Neural cell (in vitro differentiated cells): ENCODE measurements at regions not wholly inside any gene's neighbourhood (a gene's known extent, or its start where the extent isn't known, plus 50 kb on each side); places are given as distances from the start of the nearest gene placed in this dataset.

Experiments used
- H2AFZ ChIP-seq: fragments of 200-600, 300-800 bp; sonication (generic), shearing (Covaris generic); 2 replicates; pipeline ENCODE4 v1.6.0; 2014; ENCODE audit warnings: low read depth, mild to moderate bottlenecking, antibody characterized with exemption, low read length, moderate library complexity
- H3F3A ChIP-seq: fragments of 200-600 bp; shearing (Covaris generic); 2 replicates; pipeline ENCODE4 v1.6.1; 2016; ENCODE audit warnings: mild to moderate bottlenecking, moderate library complexity, mixed read lengths, antibody characterized with exemption, low read length; ENCODE audit not compliant: insufficient read depth, poor library complexity, severe bottlenecking
- H3K27ac ChIP-seq: fragments of 200-600, 300-800 bp; sonication (generic), shearing (Covaris generic); 2 replicates; pipeline ENCODE4 v1.5.1; 2014; ENCODE audit warnings: mild to moderate bottlenecking, low read length, moderate library complexity
- H3K27me3 ChIP-seq: fragments of 300-800, 200-600 bp; sonication (generic), shearing (Covaris generic); 2 replicates; pipeline ENCODE4 v1.6.0; 2014; ENCODE audit warnings: mild to moderate bottlenecking, low read depth, low read length, moderate library complexity; ENCODE audit not compliant: insufficient read depth
- H3K36me3 ChIP-seq: fragments of 300-800, 200-600 bp; sonication (generic), shearing (Covaris generic); 2 replicates; pipeline ENCODE4 v1.5.1; 2014; ENCODE audit warnings: mild to moderate bottlenecking, antibody characterized with exemption, low read length, moderate library complexity; ENCODE audit not compliant: insufficient read depth
- H3K4me2 ChIP-seq: fragments of 300-800, 200-600 bp; sonication (generic), shearing (Covaris generic); 2 replicates; pipeline ENCODE4 v1.6.0; 2014; ENCODE audit warnings: mild to moderate bottlenecking, low read length
- H3K4me3 ChIP-seq: fragments of 300-800, 200-600 bp; sonication (generic), shearing (Covaris generic); 2 replicates; pipeline ENCODE4 v1.5.1; 2014; ENCODE audit warnings: mild to moderate bottlenecking, low read length, moderate library complexity
- H3K79me2 ChIP-seq: fragments of 200-600 bp; shearing (Covaris generic); replicated peaks from 2 replicates; pipeline ENCODE4 v1.6.0; 2014; ENCODE audit warnings: mild to moderate bottlenecking, low read length, moderate library complexity; ENCODE audit not compliant: insufficient read depth
- H3K9ac ChIP-seq: fragments of 300-800, 200-600 bp; sonication (generic), shearing (Covaris generic); 2 replicates; pipeline ENCODE4 v1.6.1; 2016; ENCODE audit warnings: mild to moderate bottlenecking, low read length, mixed read lengths
- H3K9me2 ChIP-seq: fragments of 200-600 bp; shearing (Covaris generic); 2 replicates; pipeline ENCODE4 v1.6.1; 2016; ENCODE audit warnings: mild to moderate bottlenecking, low read length, mixed read lengths; ENCODE audit not compliant: insufficient read depth
- H3K9me3 ChIP-seq: fragments of 200-600, 300-800 bp; sonication (generic), shearing (Covaris generic); 2 replicates; pipeline ENCODE4 v1.6.1; 2016; ENCODE audit warnings: mild to moderate bottlenecking, mixed run types, low read length, moderate library complexity, mixed read lengths
- H4K20me1 ChIP-seq: fragments of 200-600 bp; shearing (Covaris generic); 2 replicates; pipeline ENCODE4 v1.6.1; 2016; ENCODE audit warnings: mild to moderate bottlenecking, mixed run types; ENCODE audit not compliant: insufficient read depth
- CTCF ChIP-seq: fragments of 450-650 bp; IDR thresholded peaks from 2 replicates; pipeline ENCODE4 v1.5.1; 2014; ENCODE audit warnings: antibody characterized with exemption, mild to moderate bottlenecking, moderate library complexity; ENCODE audit not compliant: poor library complexity, severe bottlenecking
- EP300 ChIP-seq: fragments of 450-650 bp; conservative IDR thresholded peaks from 2 replicates; pipeline ENCODE4 v1.6.1; 2014; ENCODE audit warnings: antibody characterized with exemption, mild to moderate bottlenecking, moderate library complexity; ENCODE audit not compliant: poor library complexity, severe bottlenecking
- EZH2 ChIP-seq: fragments of 200-600, 300-800 bp; shearing (Covaris generic), sonication (generic); IDR thresholded peaks from 2 replicates; pipeline ENCODE4 v1.6.1; 2014; ENCODE audit warnings: antibody characterized with exemption, low read length, borderline replicate concordance, mild to moderate bottlenecking; ENCODE audit not compliant: insufficient read depth, poor library complexity, severe bottlenecking
- MXI1 ChIP-seq: fragments of 450-650 bp; conservative IDR thresholded peaks from 2 replicates; pipeline ENCODE4 v1.6.1; 2014; ENCODE audit warnings: antibody characterized with exemption, mild to moderate bottlenecking; ENCODE audit not compliant: poor library complexity, severe bottlenecking
- POLR2AphosphoS5 ChIP-seq: IDR thresholded peaks from 2 replicates; pipeline ENCODE4 v1.6.1; 2012
- RAD21 ChIP-seq: fragments of 450-650 bp; conservative IDR thresholded peaks from 2 replicates; pipeline ENCODE4 v1.6.1; 2014; ENCODE audit warnings: antibody characterized with exemption, mild to moderate bottlenecking, moderate library complexity
- SMC3 ChIP-seq: fragments of 450-650 bp; conservative IDR thresholded peaks from 2 replicates; pipeline ENCODE4 v1.6.1; 2014; ENCODE audit warnings: antibody characterized with exemption, mild to moderate bottlenecking, moderate library complexity; ENCODE audit not compliant: poor library complexity
- TAF1 ChIP-seq: IDR thresholded peaks from 2 replicates; pipeline ENCODE4 v1.6.1; 2012; ENCODE audit warnings: low read depth
- TF ChIP-seq, protein P1 (sequence below): IDR thresholded peaks from 2 replicates; pipeline ENCODE4 v1.6.1; 2012; ENCODE audit warnings: borderline replicate concordance

- no peaks in the 10 kb centered on the region for H3K9me3 ChIP-seq
- no peaks in the 10 kb centered on the region for H4K20me1 ChIP-seq
- H3K4me2 ChIP-seq = no peak overlapping the region
- no peaks in the 10 kb centered on the region for H3F3A ChIP-seq
- no peaks in the 10 kb centered on the region for H3K79me2 ChIP-seq
- H3K9ac ChIP-seq = no peak overlapping the region
- H3K36me3 ChIP-seq = no peaks in the 10 kb centered on the region
- no peak overlapping the region for H3K27ac ChIP-seq
- no peak overlapping the region for H3K4me3 ChIP-seq
- no peaks in the 10 kb centered on the region for H3K27me3 ChIP-seq
- H2AFZ ChIP-seq = no peak overlapping the region
- H3K9me2 ChIP-seq = no peaks in the 10 kb centered on the region
- TF ChIP-seq EP300 (no peak), MXI1 (no peak)
Observed at GRCh38 chr2:225113371-225114015, 71.2 kb upstream of the DOCK10 start.

GRCh38 chr2:225112362-225113126 lies 70.3 kb upstream of the DOCK10 start:
- TF ChIP-seq, protein P1, sequence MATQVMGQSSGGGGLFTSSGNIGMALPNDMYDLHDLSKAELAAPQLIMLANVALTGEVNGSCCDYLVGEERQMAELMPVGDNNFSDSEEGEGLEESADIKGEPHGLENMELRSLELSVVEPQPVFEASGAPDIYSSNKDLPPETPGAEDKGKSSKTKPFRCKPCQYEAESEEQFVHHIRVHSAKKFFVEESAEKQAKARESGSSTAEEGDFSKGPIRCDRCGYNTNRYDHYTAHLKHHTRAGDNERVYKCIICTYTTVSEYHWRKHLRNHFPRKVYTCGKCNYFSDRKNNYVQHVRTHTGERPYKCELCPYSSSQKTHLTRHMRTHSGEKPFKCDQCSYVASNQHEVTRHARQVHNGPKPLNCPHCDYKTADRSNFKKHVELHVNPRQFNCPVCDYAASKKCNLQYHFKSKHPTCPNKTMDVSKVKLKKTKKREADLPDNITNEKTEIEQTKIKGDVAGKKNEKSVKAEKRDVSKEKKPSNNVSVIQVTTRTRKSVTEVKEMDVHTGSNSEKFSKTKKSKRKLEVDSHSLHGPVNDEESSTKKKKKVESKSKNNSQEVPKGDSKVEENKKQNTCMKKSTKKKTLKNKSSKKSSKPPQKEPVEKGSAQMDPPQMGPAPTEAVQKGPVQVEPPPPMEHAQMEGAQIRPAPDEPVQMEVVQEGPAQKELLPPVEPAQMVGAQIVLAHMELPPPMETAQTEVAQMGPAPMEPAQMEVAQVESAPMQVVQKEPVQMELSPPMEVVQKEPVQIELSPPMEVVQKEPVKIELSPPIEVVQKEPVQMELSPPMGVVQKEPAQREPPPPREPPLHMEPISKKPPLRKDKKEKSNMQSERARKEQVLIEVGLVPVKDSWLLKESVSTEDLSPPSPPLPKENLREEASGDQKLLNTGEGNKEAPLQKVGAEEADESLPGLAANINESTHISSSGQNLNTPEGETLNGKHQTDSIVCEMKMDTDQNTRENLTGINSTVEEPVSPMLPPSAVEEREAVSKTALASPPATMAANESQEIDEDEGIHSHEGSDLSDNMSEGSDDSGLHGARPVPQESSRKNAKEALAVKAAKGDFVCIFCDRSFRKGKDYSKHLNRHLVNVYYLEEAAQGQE = no peak
- TF ChIP-seq TAF1 = no peak
- no peak for TF ChIP-seq EZH2
- TF ChIP-seq RAD21 = no peak
- no peak for TF ChIP-seq MXI1
- TF ChIP-seq EP300 = no peak
- no peak for TF ChIP-seq POLR2AphosphoS5
- no peak for TF ChIP-seq SMC3
- no peak for TF ChIP-seq CTCF
- H4K20me1 ChIP-seq = no peaks in the 10 kb centered on the region
- no peaks in the 10 kb centered on the region for H3F3A ChIP-seq
- no peak overlapping the region for H3K9ac ChIP-seq
- no peak overlapping the region for H2AFZ ChIP-seq
- H3K9me3 ChIP-seq = no peaks in the 10 kb centered on the region
- H3K36me3 ChIP-seq = no peaks in the 10 kb centered on the region
- no peak overlapping the region for H3K4me2 ChIP-seq
- H3K79me2 ChIP-seq = no peaks in the 10 kb centered on the region
- H3K9me2 ChIP-seq = no peaks in the 10 kb centered on the region
- H3K27me3 ChIP-seq = no peaks in the 10 kb centered on the region
- H3K27ac ChIP-seq = no peak overlapping the region
- no peak overlapping the region for H3K4me3 ChIP-seq
